Activated T-helper 9 cell treated with anti-CD3 and anti-CD28 coated beads, Interleukin-2, amount 50 U/mL, for 16 hours (primary cell): ENCODE measurements at regions not wholly inside any gene's neighbourhood (a gene's known extent, or its start where the extent isn't known, plus 50 kb on each side); places are given as distances from the start of the nearest gene placed in this dataset.
"Not testable (repeated sequence)": the region's sequence is repeated elsewhere in the genome, so short reads cannot be mapped to it uniquely, and the experiment has no call there.

ENCODE experiments used
- DNase-seq: peaks from one replicate; pipeline ENCODE4 v3.0.0-alpha.2; 2020; ENCODE audit warnings: low read depth

GRCh38 chr9:93879662-93880407 is 75.3 kb downstream of the BARX1 start:
- DNase-seq, result not testable (repeated sequence)

GRCh38 chr9:93875330-93875729 is 79.8 kb downstream of the BARX1 start:
- no peak for DNase-seq

GRCh38 chr9:93874242-93874641 is 80.9 kb downstream of the BARX1 start:
- no peak for DNase-seq

GRCh38 chr9:93871286-93871685 is 83.9 kb downstream of the BARX1 start:
- no peak for DNase-seq

- no peak for DNase-seq
These were observed 85.3 kb downstream of the BARX1 start for GRCh38 chr9:93869863-93870262.

- no peak for DNase-seq
These were observed 86.1 kb downstream of the BARX1 start for GRCh38 chr9:93869088-93869487.

GRCh38 chr9:93865716-93866115 is 89.4 kb downstream of the BARX1 start:
- no peak for DNase-seq

- no peak for DNase-seq
These were observed 89.9 kb downstream of the BARX1 start for GRCh38 chr9:93865245-93865644.

GRCh38 chr9:93864840-93865239 is 90.3 kb downstream of the BARX1 start:
- DNase-seq, result no peak

GRCh38 chr9:93864032-93864431 is 91.1 kb downstream of the BARX1 start:
- DNase-seq, result no peak

GRCh38 chr9:93862877-93863545 is 92.1 kb downstream of the BARX1 start:
- no peak for DNase-seq

GRCh38 chr9:93861736-93862358 is 93.3 kb downstream of the BARX1 start:
- DNase-seq, result no peak

GRCh38 chr9:93860694-93861658 is 94.2 kb downstream of the BARX1 start:
- no peak for DNase-seq

GRCh38 chr9:93859431-93860215 is 95.5 kb downstream of the BARX1 start:
- no peak for DNase-seq

GRCh38 chr9:93857528-93857927 is 97.6 kb downstream of the BARX1 start:
- DNase-seq, result no peak

GRCh38 chr9:93852728-93853127 is 102.4 kb downstream of the BARX1 start:
- DNase-seq, result no peak

- no peak for DNase-seq
These were observed 108.8 kb downstream of the BARX1 start for GRCh38 chr9:93846349-93846748.

- no peak for DNase-seq
These were observed 111.8 kb downstream of the BARX1 start for GRCh38 chr9:93843396-93843795.

- DNase-seq, result no peak
These were observed 124.5 kb downstream of the BARX1 start for GRCh38 chr9:93830606-93831005.

GRCh38 chr9:93830012-93830596 is 125.1 kb downstream of the BARX1 start:
- DNase-seq, result no peak
